Thymus (tissue), 11 donors: ENCODE measurements at regions not wholly inside any gene's neighbourhood (a gene's known extent, or its start where the extent isn't known, plus 50 kb on each side); places are given as distances from the start of the nearest gene placed in this dataset.
"Not testable (repeated sequence)": the region's sequence is repeated elsewhere in the genome, so short reads cannot be mapped to it uniquely, and the experiment has no call there.

Experiments used
- DNase-seq, 9 donors: peaks; one replicate each; pipeline ENCODE4 v3.0.0-alpha.2; 2013; ENCODE audit warnings: low spot score in 9 of 9, low read depth in 6 of 9, missing footprints in 1 of 9
- H3K27ac ChIP-seq, 2 donors: one replicate each; pipeline ENCODE4 v1.5.1; 2013; ENCODE audit warnings: control low read depth in 1 of 2, low read depth in 1 of 2, low read length in 1 of 2, mild to moderate bottlenecking in 1 of 2, moderate library complexity in 1 of 2
- H3K27me3 ChIP-seq, 2 donors: one replicate each; pipeline ENCODE4 v1.5.1; 2013; ENCODE audit warnings: low read length in 1 of 2; ENCODE audit not compliant: control insufficient read depth in 2 of 2, insufficient read depth in 1 of 2
- H3K36me3 ChIP-seq, 2 donors: one replicate each; pipeline ENCODE4 v1.5.1; 2013; ENCODE audit warnings: low read length in 1 of 2, mild to moderate bottlenecking in 1 of 2, moderate library complexity in 1 of 2; ENCODE audit not compliant: control insufficient read depth in 2 of 2, insufficient read depth in 2 of 2
- H3K4me1 ChIP-seq, 2 donors: one replicate each; pipeline ENCODE4 v1.5.1; 2013; ENCODE audit warnings: low read length in 2 of 2; ENCODE audit not compliant: control insufficient read depth in 2 of 2, insufficient read depth in 2 of 2
- H3K4me3 ChIP-seq, 2 donors: one replicate each; pipeline ENCODE4 v1.5.1; 2013; ENCODE audit warnings: low read length in 2 of 2, control low read depth in 1 of 2, mild to moderate bottlenecking in 1 of 2
- H3K9me3 ChIP-seq, 2 donors: one replicate each; pipeline ENCODE4 v1.5.1; 2013; ENCODE audit warnings: low read length in 1 of 2, mild to moderate bottlenecking in 1 of 2; ENCODE audit not compliant: control insufficient read depth in 2 of 2, insufficient read depth in 1 of 2
- WGBS: extraction: QIAGEN DNeasy Blood & Tissue Kit; methylation state at CpG from one replicate; pipeline ENCODE4 v1.1.7; 2013; 5-methylcytosine and 5-hydroxymethylcytosine counted together
- donor health status: healthy.

- H3K27ac ChIP-seq: no peak overlapping the region
- no peak for DNase-seq
- H3K4me1 ChIP-seq: no peaks in the 10 kb centered on the region
- WGBS: 75% methylated on average over 3 of the region's 3 CpGs
- H3K9me3 ChIP-seq: no peaks in the 10 kb centered on the region
- no peaks in the 10 kb centered on the region for H3K36me3 ChIP-seq
- H3K4me3 ChIP-seq: no peak overlapping the region
- no peaks in the 10 kb centered on the region for H3K27me3 ChIP-seq
Measured at GRCh38 chr3:164407111-164407510, 671.2 kb downstream of the SI start.

GRCh38 chr3:164406281-164406680 is 672.0 kb downstream of the SI start:
- H3K36me3 ChIP-seq: no peaks in the 10 kb centered on the region
- WGBS: 73% methylated on average over 3 of the region's 3 CpGs
- H3K27me3 ChIP-seq: no peaks in the 10 kb centered on the region
- H3K9me3 ChIP-seq: no peaks in the 10 kb centered on the region
- no peak overlapping the region for H3K4me3 ChIP-seq
- DNase-seq: no peak
- no peak overlapping the region for H3K27ac ChIP-seq
- H3K4me1 ChIP-seq: no peaks in the 10 kb centered on the region

GRCh38 chr3:164401923-164402322 is 676.4 kb downstream of the SI start:
- no peaks in the 10 kb centered on the region for H3K27me3 ChIP-seq
- H3K27ac ChIP-seq: no peak overlapping the region
- no peak overlapping the region for H3K4me3 ChIP-seq
- DNase-seq: no peak
- peaks cover 0 to 4% of the 10 kb centered on the region in 2 donors for H3K9me3 ChIP-seq
- 92% methylated on average over 30 of the region's 30 CpGs for WGBS
- H3K4me1 ChIP-seq: no peaks in the 10 kb centered on the region
- H3K36me3 ChIP-seq: no peaks in the 10 kb centered on the region

GRCh38 chr3:164401440-164401839 is 676.9 kb downstream of the SI start:
- not testable (repeated sequence) for H3K27me3 ChIP-seq, H3K36me3 ChIP-seq, H3K27ac ChIP-seq, H3K9me3 ChIP-seq, DNase-seq, H3K4me1 ChIP-seq, H3K4me3 ChIP-seq
- WGBS: 95% methylated on average over 7 of the region's 7 CpGs

- Histone ChIP-seq H3K9me3 (peaks cover 0 to 4% of the 10 kb centered on the region in 2 donors), H3K36me3 (no peaks in the 10 kb centered on the region), H3K27ac (no peak overlapping the region), H3K4me1 (no peaks in the 10 kb centered on the region), H3K4me3 (no peak overlapping the region), H3K27me3 (no peaks in the 10 kb centered on the region)
- DNase-seq: no peak
Measured at GRCh38 chr3:164397462-164397861, 680.8 kb downstream of the SI start.

GRCh38 chr3:164393171-164393570 is 685.1 kb downstream of the SI start:
- H3K27me3 ChIP-seq: no peaks in the 10 kb centered on the region
- DNase-seq: no peak
- no peaks in the 10 kb centered on the region for H3K4me1 ChIP-seq
- 87% methylated on average over 1 of the region's 1 CpG for WGBS
- no peak overlapping the region for H3K27ac ChIP-seq
- no peaks in the 10 kb centered on the region for H3K36me3 ChIP-seq
- H3K4me3 ChIP-seq: no peak overlapping the region
- no peaks in the 10 kb centered on the region for H3K9me3 ChIP-seq

- H3K36me3 ChIP-seq: no peaks in the 10 kb centered on the region
- H3K4me1 ChIP-seq: no peaks in the 10 kb centered on the region
- no peak overlapping the region for H3K4me3 ChIP-seq
- no peak for DNase-seq
- no peaks in the 10 kb centered on the region for H3K9me3 ChIP-seq
- no peak overlapping the region for H3K27ac ChIP-seq
- H3K27me3 ChIP-seq: no peaks in the 10 kb centered on the region
Measured at GRCh38 chr3:164390046-164390445, 688.2 kb downstream of the SI start.

GRCh38 chr3:164387236-164387635 is 691.1 kb downstream of the SI start:
- H3K4me1 ChIP-seq: no peaks in the 10 kb centered on the region
- no peaks in the 10 kb centered on the region for H3K27me3 ChIP-seq
- H3K36me3 ChIP-seq: no peaks in the 10 kb centered on the region
- H3K27ac ChIP-seq: no peak overlapping the region
- no peaks in the 10 kb centered on the region for H3K9me3 ChIP-seq
- no peak for DNase-seq
- H3K4me3 ChIP-seq: no peak overlapping the region
- 98% methylated on average over 1 of the region's 1 CpG for WGBS

- WGBS: 88% methylated on average over 3 of the region's 3 CpGs
Measured at GRCh38 chr3:164380156-164380555, 698.1 kb downstream of the SI start.

GRCh38 chr3:164377466-164377865 is 700.8 kb downstream of the SI start:
- no peaks in the 10 kb centered on the region for H3K36me3 ChIP-seq
- no peaks in the 10 kb centered on the region for H3K4me1 ChIP-seq
- H3K27ac ChIP-seq: no peak overlapping the region
- WGBS: 82% methylated on average over 2 of the region's 2 CpGs
- no peak for DNase-seq
- H3K4me3 ChIP-seq: no peak overlapping the region
- H3K27me3 ChIP-seq: no peaks in the 10 kb centered on the region
- H3K9me3 ChIP-seq: no peaks in the 10 kb centered on the region

More at GRCh38 chr3:164380156-164380555, 698.1 kb downstream of the SI start:
- no peak for DNase-seq
- H3K36me3 ChIP-seq: no peaks in the 10 kb centered on the region
- no peaks in the 10 kb centered on the region for H3K9me3 ChIP-seq
- H3K4me3 ChIP-seq: no peak overlapping the region
- H3K4me1 ChIP-seq: no peaks in the 10 kb centered on the region
- no peak overlapping the region for H3K27ac ChIP-seq
- H3K27me3 ChIP-seq: no peaks in the 10 kb centered on the region
